ENCODE measurements at regions not wholly inside any gene's neighbourhood (a gene's known extent, or its start where the extent isn't known, plus 50 kb on each side); places are given as distances from the start of the nearest gene placed in this dataset.

- no peak for TF ChIP-seq CTCF (conservative IDR thresholded peaks at IDR 0.05)
- no peak for TF ChIP-seq ZFX (IDR thresholded peaks at IDR 0.05)
Measured at GRCh38 chr14:96979611-96980074, 182.5 kb downstream of the VRK1 start.
